Gastrocnemius medialis (tissue), 4 donors: ENCODE measurements at regions not wholly inside any gene's neighbourhood (a gene's known extent, or its start where the extent isn't known, plus 50 kb on each side); places are given as distances from the start of the nearest gene placed in this dataset.
"Not testable (repeated sequence)": the region's sequence is repeated elsewhere in the genome, so short reads cannot be mapped to it uniquely, and the experiment has no call there.

ENCODE experiments used
- ATAC-seq, 2 donors: fragments of 150-250 bp; one replicate each; pipeline ENCODE4 v1.9.1; 2016
- DNase-seq, 2 donors: peaks; one replicate each; pipeline ENCODE4 v3.0.0-alpha.2; 2019
- H3K27ac ChIP-seq, 4 donors: fragments of 200-600 bp; sonication (generic); 1 replicate in 1 of 4; 2 replicates in 3 of 4; pipeline ENCODE4 v1.5.1; 2016 to 2018; ENCODE audit warnings: mild to moderate bottlenecking in 2 of 4, moderate library complexity in 1 of 4
- H3K27me3 ChIP-seq, 3 donors: fragments of 200-600 bp; sonication (generic) in 2 of 3; 1 replicate in 1 of 3; 2 replicates in 2 of 3; pipeline versions ENCODE4 v1.5.1 to v1.6.0; 2016 to 2019; ENCODE audit warnings: mild to moderate bottlenecking in 1 of 3, moderate library complexity in 1 of 3
- H3K36me3 ChIP-seq, 2 donors: fragments of 200-600 bp; sonication (generic) in 1 of 2; one replicate each; pipeline ENCODE4 v1.5.1; 2017 to 2018
- H3K4me1 ChIP-seq, 2 donors: fragments of 200-600 bp; sonication (generic) in 1 of 2; one replicate each; pipeline ENCODE4 v1.5.1; 2016 to 2017; ENCODE audit warnings: mild to moderate bottlenecking in 2 of 2
- H3K4me3 ChIP-seq, 4 donors: fragments of 200-600 bp; sonication (generic) in 3 of 4; 1 replicate in 1 of 4; 2 replicates in 3 of 4; pipeline ENCODE4 v1.5.1; 2016 to 2019; ENCODE audit warnings: mild to moderate bottlenecking in 2 of 4
- H3K9me3 ChIP-seq, 3 donors: fragments of 200-600 bp; sonication (generic) in 2 of 3; 1 replicate in 1 of 3; 2 replicates in 2 of 3; pipeline ENCODE4 v1.5.1; 2016 to 2019
- CTCF ChIP-seq, 5 experiments: fragments of 450-650 bp in 3 of 5; fragments of 200-600 bp in 2 of 5; sonication (generic) in 2 of 5; IDR thresholded peaks in 4 of 5; conservative IDR thresholded peaks in 1 of 5; 1 replicate in 4 of 5; 2 replicates in 1 of 5; pipeline ENCODE4 v1.5.1; 2016 to 2019; ENCODE audit warnings: antibody characterized with exemption in 5 of 5, mild to moderate bottlenecking in 3 of 5, moderate library complexity in 3 of 5
- POLR2A ChIP-seq, 2 donors: fragments of 450-650 bp; IDR thresholded peaks; one replicate each; pipeline ENCODE4 v1.6.1; 2017; ENCODE audit warnings: antibody characterized with exemption in 2 of 2, mild to moderate bottlenecking in 2 of 2, moderate library complexity in 2 of 2
- in situ Hi-C, 4 donors: fragments of 200-750 bp; cut with MboI; loops; one replicate each; pipeline versions ENCODE4 v1.15.0 to v1.8.0; 2017; ENCODE audit warnings: low sequenced_read_pairs in 4 of 4
- intact Hi-C: fragments of 100-400 bp; cut with DNase I; formaldehyde crosslinking; loops from one replicate; pipeline ENCODE4 v1.15.1; 2023; ENCODE audit warnings: low total_unique reads

GRCh38 chr7:112579388-112579787 lies 98.6 kb downstream of the LSMEM1 start:
- H3K4me3 ChIP-seq, result no peak overlapping the region
- H3K27ac ChIP-seq, result no peak overlapping the region
- DNase-seq, result no peak
- no peaks in the 10 kb centered on the region for H3K9me3 ChIP-seq
- TF ChIP-seq POLR2A (IDR thresholded peaks at IDR 0.05) (no peak), CTCF (IDR thresholded peaks at IDR 0.05 in 4 of 5, conservative IDR thresholded peaks at IDR 0.05 in 1 of 5) (no peak)
- no peaks in the 10 kb centered on the region for H3K27me3 ChIP-seq
- no peaks in the 10 kb centered on the region for H3K36me3 ChIP-seq
- H3K4me1 ChIP-seq, result peaks cover 0 to 14% of the 10 kb centered on the region in 2 donors
- ATAC-seq, result no peak
- in situ Hi-C loops, result no loop called here
- intact Hi-C loops, result no loop called here

- in situ Hi-C loops (no loop called here), intact Hi-C loops (no loop called here)
- no peak for ATAC-seq
Measured at GRCh38 chr7:112580717-112581435, 100.1 kb downstream of the LSMEM1 start.

GRCh38 chr7:112581529-112581928 lies 100.7 kb downstream of the LSMEM1 start:
- intact Hi-C loops, result no loop called here
- Histone ChIP-seq H3K27me3 (no peaks in the 10 kb centered on the region), H3K36me3 (no peaks in the 10 kb centered on the region), H3K9me3 (no peaks in the 10 kb centered on the region), H3K4me1 (peaks cover 0 to 4% of the 10 kb centered on the region in 2 donors), H3K4me3 (no peak overlapping the region), H3K27ac (no peak overlapping the region)
- ATAC-seq (no peak), DNase-seq (no peak)
- no peak for TF ChIP-seq POLR2A (IDR thresholded peaks at IDR 0.05)
- TF ChIP-seq CTCF (IDR thresholded peaks at IDR 0.05 in 4 of 5, conservative IDR thresholded peaks at IDR 0.05 in 1 of 5), result no peak
- in situ Hi-C loops, result no loop called here

More at GRCh38 chr7:112580717-112581435, 100.1 kb downstream of the LSMEM1 start:
- no peaks in the 10 kb centered on the region for H3K9me3 ChIP-seq
- DNase-seq, result no peak
- no peaks in the 10 kb centered on the region for H3K27me3 ChIP-seq
- H3K4me1 ChIP-seq, result peaks cover 0 to 8% of the 10 kb centered on the region in 2 donors
- TF ChIP-seq POLR2A (IDR thresholded peaks at IDR 0.05) (no peak), CTCF (IDR thresholded peaks at IDR 0.05 in 4 of 5, conservative IDR thresholded peaks at IDR 0.05 in 1 of 5) (no peak)
- H3K4me3 ChIP-seq, result no peak overlapping the region
- H3K27ac ChIP-seq, result no peak overlapping the region
- H3K36me3 ChIP-seq, result no peaks in the 10 kb centered on the region

- ATAC-seq (no peak), DNase-seq (no peak)
- TF ChIP-seq POLR2A (IDR thresholded peaks at IDR 0.05) (no peak), CTCF (IDR thresholded peaks at IDR 0.05 in 4 of 5, conservative IDR thresholded peaks at IDR 0.05 in 1 of 5) (no peak)
- Histone ChIP-seq H3K4me1 (no peaks in the 10 kb centered on the region), H3K9me3 (no peaks in the 10 kb centered on the region), H3K27me3 (no peaks in the 10 kb centered on the region), H3K27ac (no peak overlapping the region), H3K4me3 (no peak overlapping the region), H3K36me3 (no peaks in the 10 kb centered on the region)
- in situ Hi-C loops (no loop called here), intact Hi-C loops (no loop called here)
Measured at GRCh38 chr7:112584290-112584689, 103.5 kb downstream of the LSMEM1 start.

- Histone ChIP-seq H3K27me3 (no peaks in the 10 kb centered on the region), H3K4me1 (no peaks in the 10 kb centered on the region), H3K9me3 (no peaks in the 10 kb centered on the region), H3K4me3 (no peak overlapping the region), H3K36me3 (no peaks in the 10 kb centered on the region), H3K27ac (no peak overlapping the region)
- ATAC-seq, result no peak
- no peak for DNase-seq
- no peak for TF ChIP-seq POLR2A (IDR thresholded peaks at IDR 0.05)
- in situ Hi-C loops, result no loop called here
- intact Hi-C loops, result no loop called here
Measured at GRCh38 chr7:112587504-112587903, 106.7 kb downstream of the LSMEM1 start.

- H3K36me3 ChIP-seq, ATAC-seq, H3K27ac ChIP-seq, DNase-seq, H3K27me3 ChIP-seq, H3K4me1 ChIP-seq, in situ Hi-C loops, H3K9me3 ChIP-seq, intact Hi-C loops, H3K4me3 ChIP-seq: not testable (repeated sequence)
Measured at GRCh38 chr7:112592565-112593263, 111.9 kb downstream of the LSMEM1 start.
